GM12873 (cell line): ENCODE measurements at regions not wholly inside any gene's neighbourhood (a gene's known extent, or its start where the extent isn't known, plus 50 kb on each side); places are given as distances from the start of the nearest gene placed in this dataset.

Experiments used
- TF ChIP-seq, protein P1 (sequence below): IDR thresholded peaks from 2 replicates; pipeline ENCODE4 v1.5.1; 2012; ENCODE audit warnings: low read depth, mild to moderate bottlenecking, moderate library complexity, low read length, control low read depth; ENCODE audit not compliant: insufficient read depth; ENCODE audit errors: missing control alignments

DNA sequence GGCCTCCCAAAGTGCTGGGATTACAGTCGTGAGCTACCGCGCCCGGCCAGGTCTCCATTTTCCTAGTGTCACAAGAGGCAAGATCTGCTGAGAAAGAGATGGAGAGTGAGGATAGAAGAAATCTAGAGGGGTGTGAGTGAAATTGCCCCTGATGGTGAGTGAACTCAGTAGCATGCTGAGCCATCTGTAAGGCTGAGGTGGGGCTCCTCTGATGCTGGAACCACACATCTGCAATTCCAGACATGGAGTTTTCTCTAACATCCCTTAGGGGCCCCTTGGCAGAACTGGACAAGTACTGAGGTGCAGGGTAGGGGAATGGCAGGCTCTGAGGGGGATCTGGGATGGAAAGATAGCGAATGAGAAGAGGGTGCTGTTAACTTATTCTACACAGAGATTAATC lies 72.0 kb upstream of the FER start:
- TF ChIP-seq, protein P1, sequence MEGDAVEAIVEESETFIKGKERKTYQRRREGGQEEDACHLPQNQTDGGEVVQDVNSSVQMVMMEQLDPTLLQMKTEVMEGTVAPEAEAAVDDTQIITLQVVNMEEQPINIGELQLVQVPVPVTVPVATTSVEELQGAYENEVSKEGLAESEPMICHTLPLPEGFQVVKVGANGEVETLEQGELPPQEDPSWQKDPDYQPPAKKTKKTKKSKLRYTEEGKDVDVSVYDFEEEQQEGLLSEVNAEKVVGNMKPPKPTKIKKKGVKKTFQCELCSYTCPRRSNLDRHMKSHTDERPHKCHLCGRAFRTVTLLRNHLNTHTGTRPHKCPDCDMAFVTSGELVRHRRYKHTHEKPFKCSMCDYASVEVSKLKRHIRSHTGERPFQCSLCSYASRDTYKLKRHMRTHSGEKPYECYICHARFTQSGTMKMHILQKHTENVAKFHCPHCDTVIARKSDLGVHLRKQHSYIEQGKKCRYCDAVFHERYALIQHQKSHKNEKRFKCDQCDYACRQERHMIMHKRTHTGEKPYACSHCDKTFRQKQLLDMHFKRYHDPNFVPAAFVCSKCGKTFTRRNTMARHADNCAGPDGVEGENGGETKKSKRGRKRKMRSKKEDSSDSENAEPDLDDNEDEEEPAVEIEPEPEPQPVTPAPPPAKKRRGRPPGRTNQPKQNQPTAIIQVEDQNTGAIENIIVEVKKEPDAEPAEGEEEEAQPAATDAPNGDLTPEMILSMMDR, result no peak

DNA sequence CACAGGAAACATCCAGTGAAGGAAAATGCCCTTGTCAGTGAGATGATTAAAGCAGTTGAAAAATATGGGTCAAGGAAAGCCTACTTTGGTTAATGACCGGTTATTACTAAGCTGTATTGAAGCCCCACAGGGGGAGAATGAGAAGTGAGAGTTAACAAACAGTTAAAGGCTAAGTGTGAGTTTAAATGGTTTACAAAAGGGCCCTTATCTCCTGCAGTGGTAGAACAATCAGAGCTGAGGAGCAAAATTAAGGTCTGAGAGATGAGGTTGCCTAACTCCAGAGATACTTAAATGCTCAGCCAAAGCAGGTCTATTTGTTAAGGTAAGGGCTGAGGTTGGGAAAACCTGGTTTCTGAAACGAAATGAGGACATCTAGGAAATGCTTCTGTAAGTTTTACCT lies 75.1 kb upstream of the FER start:
- TF ChIP-seq, protein P1, result no peak

DNA sequence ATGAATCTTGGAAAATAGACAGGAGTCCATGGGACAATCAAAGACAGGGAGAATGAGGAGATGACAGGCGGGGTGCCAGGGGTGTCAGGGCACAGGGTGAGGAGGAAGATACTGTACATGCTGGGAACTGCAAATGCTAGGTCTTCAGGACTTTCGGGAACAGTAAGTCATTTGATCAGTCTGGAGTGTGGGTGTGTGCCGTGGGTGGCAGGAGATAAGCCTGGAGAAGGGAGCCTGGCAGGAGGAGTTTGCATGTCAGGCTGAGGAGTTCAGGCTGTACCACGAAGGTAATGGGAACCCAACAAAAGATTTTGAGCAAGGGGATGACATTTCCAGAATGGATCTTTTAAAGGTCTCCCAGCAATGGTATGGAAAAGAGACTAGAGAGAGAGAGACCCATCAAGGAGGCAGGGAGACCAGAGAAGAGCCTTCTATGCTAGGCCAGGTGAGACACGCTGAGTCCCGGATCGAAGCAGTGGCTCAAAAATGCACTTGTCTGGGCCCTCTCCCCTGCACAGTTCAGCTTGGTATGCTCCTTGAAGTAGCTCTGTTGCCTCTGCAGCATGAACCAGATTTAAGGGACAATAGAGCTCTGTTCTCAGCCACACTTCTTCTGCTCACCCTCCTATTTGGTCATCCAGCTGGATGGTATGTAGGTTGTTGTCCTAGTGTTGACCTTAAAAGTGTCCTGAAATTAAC lies 77.0 kb upstream of the FER start:
- TF ChIP-seq, protein P1, result no peak

DNA sequence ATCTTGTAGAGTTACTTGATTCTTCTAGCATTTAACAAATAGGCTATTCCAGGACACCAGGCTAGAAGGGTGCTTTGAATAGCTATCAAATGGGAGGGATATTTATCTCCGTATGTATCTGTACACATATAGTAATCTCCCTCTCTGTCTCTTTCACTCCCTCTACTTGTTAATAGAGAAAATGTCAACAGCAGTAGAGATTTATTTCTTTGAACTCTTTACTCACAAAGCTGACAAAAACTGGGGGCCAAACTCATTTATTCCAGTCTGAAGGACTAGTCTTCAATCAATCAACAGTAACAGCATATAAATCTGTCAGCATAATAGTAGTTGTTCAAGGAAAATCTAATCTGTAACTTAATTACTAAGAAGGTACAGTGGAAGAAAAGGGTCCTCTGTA lies 78.2 kb upstream of the FER start:
- TF ChIP-seq, protein P1, result no peak

DNA sequence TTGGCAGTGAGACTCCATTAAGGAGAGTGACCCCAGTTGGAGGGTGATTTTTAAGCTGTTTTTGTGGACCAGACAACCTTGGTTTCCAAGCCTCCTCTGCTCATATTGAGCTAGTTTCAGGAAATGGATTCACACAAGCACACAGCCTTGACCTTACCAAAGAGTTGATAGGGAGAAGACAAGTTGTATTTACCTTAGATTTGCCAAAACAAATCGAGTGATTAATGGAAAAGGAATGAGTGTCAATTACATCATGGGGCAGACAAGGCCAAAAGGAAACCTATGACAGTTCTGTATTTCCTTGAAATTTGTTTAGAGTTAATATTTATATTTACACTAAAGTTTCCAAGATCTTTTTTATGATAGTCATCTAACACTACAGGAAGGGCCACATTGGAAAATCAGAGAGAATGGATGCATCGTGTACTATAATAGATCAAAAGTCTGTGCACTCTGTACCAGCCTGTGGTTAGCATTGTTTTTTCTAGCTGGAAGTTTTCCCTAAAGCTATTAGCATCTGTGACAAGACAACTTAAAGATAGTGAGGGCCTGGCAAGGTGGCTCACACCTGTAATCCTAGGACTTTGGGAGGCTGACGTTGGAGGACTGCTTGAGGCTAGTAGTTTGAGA lies 86.0 kb upstream of the FER start:
- TF ChIP-seq, protein P1, result no peak

DNA sequence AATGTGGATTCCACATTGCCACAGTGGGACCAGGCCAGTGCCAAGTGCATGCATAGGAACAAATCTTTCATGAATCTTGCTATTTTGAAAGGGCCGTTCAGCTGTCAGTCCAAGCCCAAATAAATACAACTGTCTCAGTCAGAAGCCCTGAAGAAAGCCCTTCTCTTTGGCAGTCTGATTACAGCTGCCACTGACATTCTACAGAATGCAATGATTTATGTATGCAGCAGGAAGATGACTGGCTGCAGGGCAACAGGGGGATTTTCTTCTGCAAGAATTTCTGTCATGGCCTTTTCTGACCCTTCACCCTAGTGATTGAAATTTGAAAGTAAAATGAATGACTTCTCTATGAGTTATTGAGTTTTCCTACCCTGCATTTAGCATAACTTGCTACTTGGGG lies 86.7 kb upstream of the FER start:
- TF ChIP-seq, protein P1, result no peak

DNA sequence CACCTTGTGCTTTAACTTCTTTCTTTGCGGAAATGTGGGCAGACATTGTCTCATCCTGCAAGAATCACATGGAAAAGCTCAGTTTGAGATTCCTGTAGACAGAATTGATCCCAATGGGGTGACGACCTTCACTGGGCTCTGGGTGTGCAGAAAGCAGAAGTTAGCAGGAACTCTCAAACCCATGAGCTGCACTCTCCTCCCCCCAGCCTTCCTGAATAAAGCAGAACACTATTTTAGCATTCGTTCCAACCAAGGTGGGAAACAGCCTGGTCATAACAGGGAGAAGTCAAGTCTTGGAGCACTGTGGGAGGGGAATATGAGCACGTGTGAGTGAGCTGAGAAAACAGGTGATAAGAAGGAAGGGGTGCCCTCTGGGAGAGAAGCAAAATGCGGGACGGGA lies 87.4 kb upstream of the FER start:
- TF ChIP-seq, protein P1, result no peak
